Smooth muscle cell (in vitro differentiated cells): ENCODE measurements at regions not wholly inside any gene's neighbourhood (a gene's known extent, or its start where the extent isn't known, plus 50 kb on each side); places are given as distances from the start of the nearest gene placed in this dataset.

ENCODE experiments used
- DNase-seq: peaks from one replicate; lab custom pipeline; 2025; ENCODE audit not compliant: unreplicated experiment; lab: John Stamatoyannopoulos, UW
- H2AFZ ChIP-seq: fragments of 200-600 bp; sonication (generic); 2 replicates; pipeline ENCODE4 v1.6.0; 2016; ENCODE audit warnings: antibody characterized with exemption, low read depth, mild to moderate bottlenecking
- H3F3A ChIP-seq: fragments of 200-600 bp; sonication (generic); 2 replicates; pipeline ENCODE4 v1.6.0; 2017; ENCODE audit warnings: antibody characterized with exemption, low read depth
- H3K27ac ChIP-seq: fragments of 200-600 bp; sonication (generic); 2 replicates; pipeline ENCODE4 v1.5.1; 2016; ENCODE audit warnings: low read depth, mild to moderate bottlenecking
- H3K27me3 ChIP-seq: fragments of 200-600 bp; sonication (generic); 2 replicates; pipeline ENCODE4 v1.6.1; 2016; ENCODE audit warnings: low read depth, mild to moderate bottlenecking
- H3K36me3 ChIP-seq: fragments of 200-600 bp; sonication (generic); 2 replicates; pipeline ENCODE4 v1.5.1; 2016; ENCODE audit warnings: low read depth
- H3K4me1 ChIP-seq: fragments of 200-600 bp; sonication (generic); 2 replicates; pipeline ENCODE4 v1.5.1; 2016; ENCODE audit warnings: low read depth
- H3K4me2 ChIP-seq: fragments of 200-600 bp; sonication (generic); 2 replicates; pipeline ENCODE4 v1.6.0; 2016; ENCODE audit warnings: mild to moderate bottlenecking
- H3K4me3 ChIP-seq: fragments of 200-600 bp; sonication (generic); 2 replicates; pipeline ENCODE4 v1.5.1; 2016; ENCODE audit warnings: mild to moderate bottlenecking
- H3K79me2 ChIP-seq: fragments of 200-600 bp; sonication (generic); 2 replicates; pipeline ENCODE4 v1.6.0; 2016; ENCODE audit warnings: low read depth, mild to moderate bottlenecking
- H3K9ac ChIP-seq: fragments of 200-600 bp; sonication (generic); 2 replicates; pipeline ENCODE4 v1.6.0; 2016; ENCODE audit warnings: low read depth
- H3K9me3 ChIP-seq: fragments of 200-600 bp; sonication (generic); replicated peaks from 2 replicates; pipeline ENCODE4 v1.5.1; 2016; ENCODE audit warnings: low read depth
- H4K20me1 ChIP-seq: fragments of 200-600 bp; sonication (generic); 2 replicates; pipeline ENCODE4 v1.6.0; 2016; ENCODE audit warnings: low read depth
- CTCF ChIP-seq: fragments of 200-600 bp; sonication (generic); IDR thresholded peaks from 2 replicates; pipeline ENCODE4 v1.5.1; 2017; ENCODE audit warnings: borderline replicate concordance, mild to moderate bottlenecking, antibody characterized with exemption; ENCODE audit not compliant: insufficient read depth, poor library complexity, severe bottlenecking
- WGBS: methylation state at CpG from one replicate; pipeline ENCODE4 v1.1.7; 2016; ENCODE audit warnings: low lambda C conversion rate; 5-methylcytosine and 5-hydroxymethylcytosine counted together

DNA sequence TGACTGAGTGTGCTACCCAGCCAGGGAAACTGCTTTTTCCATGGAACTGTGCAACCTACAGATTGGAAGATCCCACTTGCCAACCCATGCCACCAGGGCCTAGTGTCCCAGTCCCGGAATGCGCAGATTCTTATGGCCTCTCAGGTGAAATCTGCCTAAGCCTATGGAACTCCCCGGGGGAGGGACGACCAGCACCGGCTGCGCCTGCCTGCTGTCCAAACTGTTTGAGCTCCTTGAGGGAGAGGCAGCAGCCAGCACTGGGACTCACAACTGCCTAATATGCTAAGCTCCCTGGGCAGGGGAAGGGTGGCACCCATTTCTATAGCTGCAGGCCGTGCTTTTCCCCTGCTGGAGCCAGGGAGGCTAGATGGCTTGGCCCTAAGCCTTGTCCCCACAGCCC, 92.5 kb upstream of the GZMB start:
- H3K9ac ChIP-seq = no peak overlapping the region
- no peaks in the 10 kb centered on the region for H3K36me3 ChIP-seq
- no peak overlapping the region for H3K27ac ChIP-seq
- H3K4me2 ChIP-seq = no peak overlapping the region
- no peaks in the 10 kb centered on the region for H3F3A ChIP-seq
- H3K27me3 ChIP-seq = no peaks in the 10 kb centered on the region
- no peak for DNase-seq
- no peak overlapping the region for H2AFZ ChIP-seq
- TF ChIP-seq CTCF = no peak
- no peaks in the 10 kb centered on the region for H3K79me2 ChIP-seq
- H3K4me1 ChIP-seq = no peaks in the 10 kb centered on the region
- H3K9me3 ChIP-seq = no peaks in the 10 kb centered on the region
- no peaks in the 10 kb centered on the region for H4K20me1 ChIP-seq
- no peak overlapping the region for H3K4me3 ChIP-seq
- WGBS = 89% methylated on average over 7 of the region's 7 CpGs

DNA sequence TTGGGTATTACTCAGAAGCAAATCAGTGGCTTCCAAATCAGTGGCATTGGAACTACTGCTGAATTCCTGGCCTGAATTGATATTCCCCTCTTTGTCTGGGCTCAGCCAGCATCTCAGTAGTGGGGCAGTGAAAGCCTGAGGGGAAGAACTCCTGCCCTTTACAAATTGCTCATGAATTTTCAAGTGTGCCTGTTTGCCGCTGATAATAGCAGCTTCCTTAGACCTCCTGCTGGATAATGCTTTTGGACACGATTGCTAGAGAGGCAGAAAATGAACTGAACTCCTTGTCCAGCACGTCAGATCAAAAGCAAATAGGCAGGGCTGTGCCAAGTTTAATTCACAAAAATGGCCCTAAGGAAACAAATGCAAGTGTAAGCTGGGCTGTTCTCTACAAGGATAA, 91.3 kb upstream of the GZMB start:
- H2AFZ ChIP-seq = no peak overlapping the region
- no peak for DNase-seq
- H3K4me1 ChIP-seq = no peaks in the 10 kb centered on the region
- no peak for TF ChIP-seq CTCF
- H3K27ac ChIP-seq = no peak overlapping the region
- no peaks in the 10 kb centered on the region for H3K79me2 ChIP-seq
- no peak overlapping the region for H3K9ac ChIP-seq
- H3K4me3 ChIP-seq = no peak overlapping the region
- H3K36me3 ChIP-seq = no peaks in the 10 kb centered on the region
- H4K20me1 ChIP-seq = no peaks in the 10 kb centered on the region
- no peaks in the 10 kb centered on the region for H3K27me3 ChIP-seq
- no peaks in the 10 kb centered on the region for H3K9me3 ChIP-seq
- no peaks in the 10 kb centered on the region for H3F3A ChIP-seq
- H3K4me2 ChIP-seq = no peak overlapping the region
- WGBS = 69% methylated on average over 3 of the region's 3 CpGs

DNA sequence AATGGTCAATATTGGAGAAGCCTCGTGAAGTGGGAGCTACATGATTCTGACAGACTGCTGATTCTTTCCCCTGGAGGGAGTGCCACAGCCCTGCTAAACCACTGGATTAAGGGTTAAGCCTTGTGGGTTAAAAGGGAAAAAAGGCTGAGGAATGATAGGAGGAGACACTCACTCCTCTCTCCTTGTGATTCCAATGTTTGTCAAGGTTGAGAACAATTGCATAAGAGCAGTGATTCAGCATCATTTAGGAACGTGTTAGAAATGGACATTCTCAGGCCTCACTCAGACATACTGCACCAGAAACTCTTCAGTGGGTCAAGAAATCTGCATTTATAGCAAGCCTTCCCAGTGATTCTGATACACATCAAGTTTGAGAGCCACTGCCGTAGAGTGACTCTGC, 87.8 kb upstream of the GZMB start:
- H3K9me3 ChIP-seq = no peaks in the 10 kb centered on the region
- no peaks in the 10 kb centered on the region for H3K79me2 ChIP-seq
- no peaks in the 10 kb centered on the region for H3K4me1 ChIP-seq
- TF ChIP-seq CTCF = no peak
- H4K20me1 ChIP-seq = no peaks in the 10 kb centered on the region
- H3K27me3 ChIP-seq = peaks cover 21% of the 10 kb centered on the region
- H3K27ac ChIP-seq = no peak overlapping the region
- H3K36me3 ChIP-seq = no peaks in the 10 kb centered on the region
- 28% methylated on average over 3 of the region's 3 CpGs for WGBS
- no peak overlapping the region for H3K9ac ChIP-seq
- no peak overlapping the region for H3K4me3 ChIP-seq
- H3F3A ChIP-seq = no peaks in the 10 kb centered on the region
- no peak overlapping the region for H2AFZ ChIP-seq
- peak overlapping the region; percentile 29 for H3K4me2 ChIP-seq
- no peak for DNase-seq

GRCh38 chr14:24715239-24715638, 81.2 kb upstream of the GZMB start:
- no peak for DNase-seq
- H3K9ac ChIP-seq = no peak overlapping the region
- peaks cover 22% of the 10 kb centered on the region for H3K27me3 ChIP-seq
- no peaks in the 10 kb centered on the region for H4K20me1 ChIP-seq
- H3K79me2 ChIP-seq = no peaks in the 10 kb centered on the region
- TF ChIP-seq CTCF = no peak
- no peaks in the 10 kb centered on the region for H3K9me3 ChIP-seq
- H3K4me2 ChIP-seq = no peak overlapping the region
- no peaks in the 10 kb centered on the region for H3K36me3 ChIP-seq
- H3F3A ChIP-seq = no peaks in the 10 kb centered on the region
- WGBS = 97% methylated on average over 2 of the region's 2 CpGs
- H2AFZ ChIP-seq = no peak overlapping the region
- no peaks in the 10 kb centered on the region for H3K4me1 ChIP-seq
- H3K27ac ChIP-seq = no peak overlapping the region
- H3K4me3 ChIP-seq = no peak overlapping the region
